ENCODE measurements at regions not wholly inside any gene's neighbourhood (a gene's known extent, or its start where the extent isn't known, plus 50 kb on each side); places are given as distances from the start of the nearest gene placed in this dataset.

- no peak for DNase-seq (ENCODE audit: low read depth, low spot score)
These were observed 256.4 kb upstream of the SOX21 start for GRCh38 chr13:94968757-94969086.

GRCh38 chr13:94968040-94968756 is 255.9 kb upstream of the SOX21 start:
- DNase-seq (ENCODE audit: low read depth, low spot score): peak; percentile 81

- peak; percentile 37 for DNase-seq (ENCODE audit: low read depth, low spot score)
These were observed 255.1 kb upstream of the SOX21 start for GRCh38 chr13:94967183-94968039.

GRCh38 chr13:94966422-94966955 is 254.1 kb upstream of the SOX21 start:
- DNase-seq (ENCODE audit: low read depth, low spot score): no peak

GRCh38 chr13:94959626-94960025 is 247.3 kb upstream of the SOX21 start:
- DNase-seq (ENCODE audit: low read depth, low spot score): no peak

- no peak for DNase-seq (ENCODE audit: low read depth, low spot score)
These were observed 244.2 kb upstream of the SOX21 start for GRCh38 chr13:94956417-94957110.

- no peak for DNase-seq (ENCODE audit: low read depth, low spot score)
These were observed 240.4 kb upstream of the SOX21 start for GRCh38 chr13:94952787-94953186.

- peak; percentile 51 for DNase-seq (ENCODE audit: low read depth, low spot score)
These were observed 238.0 kb upstream of the SOX21 start for GRCh38 chr13:94950303-94950702.

- peak; percentile 44 for DNase-seq (ENCODE audit: low read depth, low spot score)
These were observed 235.6 kb upstream of the SOX21 start for GRCh38 chr13:94947965-94948371.

GRCh38 chr13:94947392-94947791 is 235.0 kb upstream of the SOX21 start:
- no peak for DNase-seq (ENCODE audit: low read depth, low spot score)

GRCh38 chr13:94946039-94946438 is 233.7 kb upstream of the SOX21 start:
- no peak for DNase-seq (ENCODE audit: low read depth, low spot score)

- no peak for DNase-seq (ENCODE audit: low read depth, low spot score)
These were observed 225.8 kb upstream of the SOX21 start for GRCh38 chr13:94938124-94938523.

- no peak for DNase-seq (ENCODE audit: low read depth, low spot score)
These were observed 224.3 kb upstream of the SOX21 start for GRCh38 chr13:94936633-94937032.

GRCh38 chr13:94933936-94934335 is 221.6 kb upstream of the SOX21 start:
- no peak for DNase-seq (ENCODE audit: low read depth, low spot score)

- DNase-seq (ENCODE audit: low read depth, low spot score): no peak
These were observed 220.9 kb upstream of the SOX21 start for GRCh38 chr13:94933230-94933751.

GRCh38 chr13:94928127-94928775 is 215.9 kb upstream of the SOX21 start:
- no peak for DNase-seq (ENCODE audit: low read depth, low spot score)

GRCh38 chr13:94925263-94925662 is 212.9 kb upstream of the SOX21 start:
- no peak for DNase-seq (ENCODE audit: low read depth, low spot score)

GRCh38 chr13:94921181-94921580 is 208.8 kb upstream of the SOX21 start:
- DNase-seq (ENCODE audit: low read depth, low spot score): peak; percentile 6

- no peak for DNase-seq (ENCODE audit: low read depth, low spot score)
These were observed 208.2 kb upstream of the SOX21 start for GRCh38 chr13:94920578-94920977.

- DNase-seq (ENCODE audit: low read depth, low spot score): peak; percentile 67
These were observed 205.5 kb upstream of the SOX21 start for GRCh38 chr13:94917824-94918223.

- no peak for DNase-seq (ENCODE audit: low read depth, low spot score)
These were observed 202.6 kb upstream of the SOX21 start for GRCh38 chr13:94914895-94915294.

All from ELF-1 (cell line).